ENCODE measurements at regions not wholly inside any gene's neighbourhood (a gene's known extent, or its start where the extent isn't known, plus 50 kb on each side); places are given as distances from the start of the nearest gene placed in this dataset.

DNA sequence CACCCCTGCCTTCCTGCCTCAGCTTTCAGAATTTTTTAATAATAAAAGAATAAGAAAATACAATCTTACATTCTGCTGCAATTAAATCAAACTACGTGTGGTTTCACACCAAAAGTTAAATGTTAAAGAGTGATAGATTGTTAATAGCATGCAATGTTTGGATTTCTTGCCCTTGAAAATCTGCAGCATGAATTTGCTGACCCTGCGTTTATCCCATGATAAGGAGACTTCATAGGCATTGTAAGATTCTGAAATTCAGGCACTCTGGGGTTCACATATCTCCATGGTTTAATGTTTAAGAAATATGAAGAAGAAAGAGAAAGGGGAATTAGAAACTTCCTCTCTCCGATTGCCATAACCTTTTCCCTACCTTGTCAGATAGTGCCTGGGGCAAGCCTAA, 1616.2 kb upstream of the B3GALT2 start:
- intact Hi-C loops (cut with micrococcal nuclease), result no loop called here
- ChIA-PET CTCF (no interaction called here), POLR2A (no interaction called here)
- no peaks in the 10 kb centered on the region for H3K4me1 Mint-ChIP-seq (ENCODE audit: insufficient read depth, unreplicated experiment)
- no peaks in the 10 kb centered on the region for H3K27me3 Mint-ChIP-seq (ENCODE audit: insufficient read depth, unreplicated experiment)
- no peak for DNase-seq (ENCODE audit: unreplicated experiment)
- H3K9me3 Mint-ChIP-seq (ENCODE audit: unreplicated experiment), result no peaks in the 10 kb centered on the region
- H3K4me3 Mint-ChIP-seq (ENCODE audit: unreplicated experiment), result no peak overlapping the region
- TF ChIP-seq, protein P1, sequence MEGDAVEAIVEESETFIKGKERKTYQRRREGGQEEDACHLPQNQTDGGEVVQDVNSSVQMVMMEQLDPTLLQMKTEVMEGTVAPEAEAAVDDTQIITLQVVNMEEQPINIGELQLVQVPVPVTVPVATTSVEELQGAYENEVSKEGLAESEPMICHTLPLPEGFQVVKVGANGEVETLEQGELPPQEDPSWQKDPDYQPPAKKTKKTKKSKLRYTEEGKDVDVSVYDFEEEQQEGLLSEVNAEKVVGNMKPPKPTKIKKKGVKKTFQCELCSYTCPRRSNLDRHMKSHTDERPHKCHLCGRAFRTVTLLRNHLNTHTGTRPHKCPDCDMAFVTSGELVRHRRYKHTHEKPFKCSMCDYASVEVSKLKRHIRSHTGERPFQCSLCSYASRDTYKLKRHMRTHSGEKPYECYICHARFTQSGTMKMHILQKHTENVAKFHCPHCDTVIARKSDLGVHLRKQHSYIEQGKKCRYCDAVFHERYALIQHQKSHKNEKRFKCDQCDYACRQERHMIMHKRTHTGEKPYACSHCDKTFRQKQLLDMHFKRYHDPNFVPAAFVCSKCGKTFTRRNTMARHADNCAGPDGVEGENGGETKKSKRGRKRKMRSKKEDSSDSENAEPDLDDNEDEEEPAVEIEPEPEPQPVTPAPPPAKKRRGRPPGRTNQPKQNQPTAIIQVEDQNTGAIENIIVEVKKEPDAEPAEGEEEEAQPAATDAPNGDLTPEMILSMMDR (IDR thresholded peaks at IDR 0.05; ENCODE audit: unreplicated experiment), result no peak
- no TSS peak for BruUV-seq (replicated peaks)
- H3K27ac Mint-ChIP-seq (ENCODE audit: low read depth, unreplicated experiment), result no peak overlapping the region
- no peaks in the 10 kb centered on the region for H3K36me3 Mint-ChIP-seq (ENCODE audit: insufficient read depth, unreplicated experiment)

DNA sequence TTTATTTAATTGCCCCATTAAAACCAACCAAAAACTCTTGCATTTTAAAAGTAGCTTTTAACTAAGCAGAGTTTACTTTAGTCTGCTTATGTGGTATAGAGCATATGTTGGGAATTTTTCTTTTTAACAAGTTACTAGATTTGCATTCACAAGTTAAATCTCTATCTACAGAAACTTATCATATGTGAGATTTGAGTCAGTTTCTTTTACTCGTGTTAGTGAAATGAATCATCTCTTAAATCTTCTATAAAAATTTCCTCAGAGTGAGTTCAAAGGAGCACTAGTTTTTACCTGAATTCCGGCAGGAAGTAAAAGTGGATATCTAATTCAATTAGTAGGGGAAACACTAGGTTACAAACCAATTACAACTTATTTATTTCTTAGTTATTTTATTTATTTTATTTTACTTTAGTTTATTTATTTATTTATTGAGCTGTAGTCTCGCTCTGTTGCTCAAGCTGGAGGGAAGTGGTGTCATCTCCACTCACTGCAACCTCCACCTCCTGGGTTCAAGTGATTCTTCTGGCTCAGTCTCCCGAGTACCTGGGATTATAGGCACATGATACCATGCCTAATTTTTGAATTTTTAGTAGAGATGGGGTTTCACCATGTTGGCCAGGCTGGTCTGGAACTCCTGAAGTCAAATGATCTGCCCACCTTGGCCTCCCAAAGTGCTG, 1609.6 kb upstream of the B3GALT2 start:
- H3K9me3 Mint-ChIP-seq (ENCODE audit: unreplicated experiment), result no peaks in the 10 kb centered on the region
- no peak overlapping the region for H3K27ac Mint-ChIP-seq (ENCODE audit: low read depth, unreplicated experiment)
- H3K27me3 Mint-ChIP-seq (ENCODE audit: insufficient read depth, unreplicated experiment), result no peaks in the 10 kb centered on the region
- ChIA-PET POLR2A (interaction anchor here (0.5 to 0.6 kb wide), 2 partner anchors 49 to 904 kb away, joined by 4 to 5 read pairs; no protein-coding TSS in a partner anchor), CTCF (no interaction called here)
- TF ChIP-seq, protein P1 (IDR thresholded peaks at IDR 0.05; ENCODE audit: unreplicated experiment), result no peak
- no peak for DNase-seq (ENCODE audit: unreplicated experiment)
- H3K4me1 Mint-ChIP-seq (ENCODE audit: insufficient read depth, unreplicated experiment), result no peaks in the 10 kb centered on the region
- H3K36me3 Mint-ChIP-seq (ENCODE audit: insufficient read depth, unreplicated experiment), result no peaks in the 10 kb centered on the region
- BruUV-seq (replicated peaks), result no TSS peak
- intact Hi-C loops (cut with micrococcal nuclease), result no loop called here
- H3K4me3 Mint-ChIP-seq (ENCODE audit: unreplicated experiment), result no peak overlapping the region

DNA sequence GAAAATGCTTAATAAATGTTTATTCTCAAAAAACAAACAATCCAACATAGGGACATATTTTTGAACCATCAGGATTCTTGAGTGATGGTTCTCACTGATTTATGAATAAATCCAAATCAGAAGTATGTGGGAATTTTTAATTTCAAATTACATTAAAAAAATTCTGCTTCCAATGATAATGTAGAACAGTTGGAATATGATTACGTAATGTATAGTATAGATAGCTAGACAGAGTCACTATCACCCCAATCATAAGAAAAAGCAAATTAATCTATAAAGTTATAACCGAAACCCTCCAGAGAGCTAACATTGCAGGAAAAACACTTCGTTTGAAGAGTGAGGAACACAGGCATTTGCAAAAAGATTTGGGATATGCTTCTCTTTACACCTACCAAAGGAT, 1600.6 kb upstream of the B3GALT2 start:
- no peaks in the 10 kb centered on the region for H3K9me3 Mint-ChIP-seq (ENCODE audit: unreplicated experiment)
- TF ChIP-seq, protein P1 (IDR thresholded peaks at IDR 0.05; ENCODE audit: unreplicated experiment), result no peak
- DNase-seq (ENCODE audit: unreplicated experiment), result no peak
- intact Hi-C loops (cut with micrococcal nuclease), result no loop called here
- no peaks in the 10 kb centered on the region for H3K36me3 Mint-ChIP-seq (ENCODE audit: insufficient read depth, unreplicated experiment)
- POLR2A ChIA-PET, result no interaction called here
- no peaks in the 10 kb centered on the region for H3K27me3 Mint-ChIP-seq (ENCODE audit: insufficient read depth, unreplicated experiment)
- no peak overlapping the region for H3K27ac Mint-ChIP-seq (ENCODE audit: low read depth, unreplicated experiment)
- CTCF ChIA-PET, result interaction anchor here (0.6 kb wide), 1 partner anchor 306 kb away, joined by 5 read pairs; no protein-coding TSS in a partner anchor
- H3K4me1 Mint-ChIP-seq (ENCODE audit: insufficient read depth, unreplicated experiment), result no peaks in the 10 kb centered on the region
- no TSS peak for BruUV-seq (replicated peaks)
- no peak overlapping the region for H3K4me3 Mint-ChIP-seq (ENCODE audit: unreplicated experiment)

DNA sequence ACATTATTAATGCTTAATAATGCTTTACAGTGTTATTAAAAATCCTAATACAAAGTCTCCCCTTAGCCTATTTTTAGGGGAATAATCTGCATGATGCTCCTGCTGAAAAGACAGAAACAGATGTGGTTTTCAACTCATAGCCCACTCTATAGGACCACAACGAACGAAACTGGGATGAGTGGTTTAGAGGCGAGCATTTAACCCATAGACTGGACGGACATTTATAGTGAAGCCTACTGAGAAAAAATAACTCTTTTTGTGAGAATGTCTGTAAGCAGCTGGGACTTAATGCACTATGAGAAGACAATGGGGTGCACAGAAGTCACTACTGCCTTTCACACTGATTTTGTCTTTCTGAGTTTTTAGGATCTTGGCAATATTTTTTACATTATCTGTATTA, 1599.6 kb upstream of the B3GALT2 start:
- ChIA-PET POLR2A (no interaction called here), CTCF (no interaction called here)
- BruUV-seq (replicated peaks), result no TSS peak
- TF ChIP-seq, protein P1 (IDR thresholded peaks at IDR 0.05; ENCODE audit: unreplicated experiment), result no peak
- H3K9me3 Mint-ChIP-seq (ENCODE audit: unreplicated experiment), result no peaks in the 10 kb centered on the region
- intact Hi-C loops (cut with micrococcal nuclease), result no loop called here
- DNase-seq (ENCODE audit: unreplicated experiment), result no peak
- H3K36me3 Mint-ChIP-seq (ENCODE audit: insufficient read depth, unreplicated experiment), result no peaks in the 10 kb centered on the region
- H3K4me1 Mint-ChIP-seq (ENCODE audit: insufficient read depth, unreplicated experiment), result no peaks in the 10 kb centered on the region
- H3K27ac Mint-ChIP-seq (ENCODE audit: low read depth, unreplicated experiment), result no peak overlapping the region
- no peak overlapping the region for H3K4me3 Mint-ChIP-seq (ENCODE audit: unreplicated experiment)
- no peaks in the 10 kb centered on the region for H3K27me3 Mint-ChIP-seq (ENCODE audit: insufficient read depth, unreplicated experiment)
